Gastrocnemius medialis (tissue), 4 donors: ENCODE measurements at regions not wholly inside any gene's neighbourhood (a gene's known extent, or its start where the extent isn't known, plus 50 kb on each side); places are given as distances from the start of the nearest gene placed in this dataset.
"Not testable (repeated sequence)": the region's sequence is repeated elsewhere in the genome, so short reads cannot be mapped to it uniquely, and the experiment has no call there.

ENCODE experiments used
- CTCF ChIP-seq, 5 experiments: fragments of 450-650 bp in 3 of 5; fragments of 200-600 bp in 2 of 5; sonication (generic) in 2 of 5; IDR thresholded peaks in 4 of 5; conservative IDR thresholded peaks in 1 of 5; 1 replicate in 4 of 5; 2 replicates in 1 of 5; pipeline ENCODE4 v1.5.1; 2016 to 2019; ENCODE audit warnings: antibody characterized with exemption in 5 of 5, mild to moderate bottlenecking in 3 of 5, moderate library complexity in 3 of 5
- POLR2A ChIP-seq, 2 donors: fragments of 450-650 bp; IDR thresholded peaks; one replicate each; pipeline ENCODE4 v1.6.1; 2017; ENCODE audit warnings: antibody characterized with exemption in 2 of 2, mild to moderate bottlenecking in 2 of 2, moderate library complexity in 2 of 2

DNA sequence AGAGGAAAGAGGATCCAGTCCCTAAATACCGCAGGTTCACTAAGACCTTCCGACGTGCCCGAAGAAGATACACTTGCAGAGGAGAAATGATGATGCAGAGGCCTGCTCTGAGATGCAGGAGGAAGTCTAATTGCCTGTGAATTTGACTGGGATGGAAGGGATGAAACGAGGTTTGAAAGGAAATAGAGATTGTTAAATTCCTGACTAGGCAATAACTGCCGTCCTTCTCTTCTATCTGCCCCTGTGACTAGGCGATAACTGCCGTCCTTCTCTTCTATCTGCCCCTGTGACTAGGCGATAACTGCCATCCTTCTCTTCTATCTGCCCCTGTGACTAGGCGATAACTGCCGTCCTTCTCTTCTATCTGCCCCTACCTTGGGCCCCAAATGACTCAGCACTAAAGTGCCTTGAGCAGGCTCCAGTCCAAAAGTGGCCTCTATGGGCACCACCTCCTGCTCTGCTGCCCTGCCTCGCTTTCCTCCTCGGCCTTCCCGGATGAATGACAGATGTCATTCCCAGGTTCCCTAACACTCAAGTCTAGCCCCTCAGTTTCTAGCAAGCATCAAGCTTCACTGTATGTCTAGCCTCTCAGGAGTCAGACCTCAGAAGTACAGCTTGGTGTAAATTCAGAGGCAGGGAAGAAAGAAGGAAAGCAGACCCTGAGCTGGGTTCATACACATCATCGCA lies 189.1 kb downstream of the FOXD4L6 start:
- TF ChIP-seq CTCF (IDR thresholded peaks at IDR 0.05 in 4 of 5, conservative IDR thresholded peaks at IDR 0.05 in 1 of 5); POLR2A (IDR thresholded peaks at IDR 0.05): not testable (repeated sequence)
